OCI-LY7 (cell line): ENCODE measurements at regions not wholly inside any gene's neighbourhood (a gene's known extent, or its start where the extent isn't known, plus 50 kb on each side); places are given as distances from the start of the nearest gene placed in this dataset. TPM values are rescaled to one million over a fixed set of nuclear protein-coding genes. Genes with fewer than 3 reads are reported as not detected.

Experiments used
- BruUV-seq: library from RNA; stranded (reverse); fragments of 400-500 nt; replicated peaks from 2 replicates; lab custom pipeline; 2021; lab: Mats Ljungman, UMichigan
- CTCF ChIA-PET: fragments of 300-600 bp; sonication (Branson Sonifier 250); formaldehyde crosslinking; loops from one replicate; lab custom pipeline; 2022; ENCODE audit warnings: antibody characterized with exemption; ENCODE audit not compliant: unreplicated experiment; lab: Charles Lee
- POLR2A ChIA-PET: fragments of 300-600 bp; sonication (Branson Sonifier 250); formaldehyde crosslinking; loops from one replicate; lab custom pipeline; 2022; ENCODE audit warnings: antibody characterized with exemption; lab: Charles Lee
- DNase-seq: peaks from one replicate; pipeline ENCODE4 v3.0.0-alpha.2; 2015; ENCODE audit warnings: low spot score
- H2AFZ ChIP-seq: fragments of 200-600 bp; sonication (generic), shearing (Covaris generic); 2 replicates; pipeline ENCODE4 v1.6.1; 2014; ENCODE audit warnings: mild to moderate bottlenecking, antibody characterized with exemption, low read length, moderate library complexity
- H3K27ac ChIP-seq: fragments of 200-600 bp; sonication (generic); 2 replicates; pipeline ENCODE4 v1.5.1; 2014; ENCODE audit warnings: mixed run types, low read depth, mild to moderate bottlenecking, moderate library complexity, low read length, inconsistent platforms; ENCODE audit not compliant: poor library complexity, severe bottlenecking
- H3K36me3 ChIP-seq: fragments of 200-600 bp; sonication (generic); 2 replicates; pipeline ENCODE4 v1.6.1; 2014; ENCODE audit warnings: mild to moderate bottlenecking, antibody characterized with exemption, low read length, moderate library complexity, mixed read lengths; ENCODE audit not compliant: insufficient read depth
- H3K4me1 ChIP-seq: fragments of 200-600 bp; sonication (generic); 2 replicates; pipeline ENCODE4 v1.5.1; 2014; ENCODE audit warnings: mild to moderate bottlenecking, low read length; ENCODE audit not compliant: insufficient read depth, poor library complexity, severe bottlenecking
- H3K4me2 ChIP-seq: fragments of 200-600 bp; sonication (generic); 2 replicates; pipeline ENCODE4 v1.6.1; 2014; ENCODE audit warnings: mild to moderate bottlenecking, low read length
- H3K4me3 ChIP-seq: fragments of 200-600 bp; sonication (generic); 2 replicates; pipeline ENCODE4 v1.5.1; 2014; ENCODE audit warnings: mild to moderate bottlenecking, low read depth, low read length; ENCODE audit not compliant: poor library complexity, severe bottlenecking
- H3K79me2 ChIP-seq: fragments of 200-600 bp; sonication (generic); 2 replicates; pipeline ENCODE4 v1.6.1; 2016; ENCODE audit warnings: low read depth, mild to moderate bottlenecking, low read length, moderate library complexity, mixed read lengths; ENCODE audit not compliant: insufficient read depth
- H3K9me2 ChIP-seq: fragments of 200-600 bp; sonication (generic); 2 replicates; pipeline ENCODE4 v1.6.1; 2016; ENCODE audit warnings: mild to moderate bottlenecking, low read length, mixed read lengths; ENCODE audit not compliant: insufficient read depth
- H3K9me3 ChIP-seq: fragments of 200-600 bp; sonication (generic); 2 replicates; pipeline ENCODE4 v1.6.1; 2014; ENCODE audit warnings: mild to moderate bottlenecking, mixed run types, low read length, mixed read lengths
- H4K20me1 ChIP-seq: fragments of 200-600 bp; sonication (generic); 2 replicates; pipeline ENCODE4 v1.6.1; 2014; ENCODE audit warnings: mild to moderate bottlenecking, antibody characterized with exemption, low read length, moderate library complexity, mixed read lengths; ENCODE audit not compliant: insufficient read depth
- EZH2phosphoT487 ChIP-seq: fragments of 200-600 bp; sonication (generic); IDR thresholded peaks from 2 replicates; pipeline ENCODE4 v1.6.1; 2018; ENCODE audit warnings: low read depth, borderline replicate concordance, mild to moderate bottlenecking, mixed run types, antibody characterized with exemption, low read length, moderate library complexity, mixed read lengths
- intact Hi-C: fragments of 100-400 bp; cut with micrococcal nuclease; formaldehyde crosslinking; loops from one replicate; pipeline ENCODE4 v1.10.0; 2022; ENCODE audit not compliant: unreplicated experiment
- small RNA-seq: library from RNA; depleted of rRNA; stranded (forward); fragments of <200 nt; gene quantifications from one replicate; pipeline ENCODE3, GENCODE V24; 2014
- TF ChIP-seq, protein P1 (sequence below): fragments of 200-600 bp; sonication (generic); conservative IDR thresholded peaks from 2 replicates; pipeline ENCODE4 v1.5.1; 2014; ENCODE audit warnings: mild to moderate bottlenecking, antibody characterized with exemption, low read length, moderate library complexity, mixed read lengths

GRCh38 chr18:72940509-72940908, 72.7 kb upstream of the NETO1 start:
- no peak for TF ChIP-seq EZH2phosphoT487
- TF ChIP-seq, protein P1, sequence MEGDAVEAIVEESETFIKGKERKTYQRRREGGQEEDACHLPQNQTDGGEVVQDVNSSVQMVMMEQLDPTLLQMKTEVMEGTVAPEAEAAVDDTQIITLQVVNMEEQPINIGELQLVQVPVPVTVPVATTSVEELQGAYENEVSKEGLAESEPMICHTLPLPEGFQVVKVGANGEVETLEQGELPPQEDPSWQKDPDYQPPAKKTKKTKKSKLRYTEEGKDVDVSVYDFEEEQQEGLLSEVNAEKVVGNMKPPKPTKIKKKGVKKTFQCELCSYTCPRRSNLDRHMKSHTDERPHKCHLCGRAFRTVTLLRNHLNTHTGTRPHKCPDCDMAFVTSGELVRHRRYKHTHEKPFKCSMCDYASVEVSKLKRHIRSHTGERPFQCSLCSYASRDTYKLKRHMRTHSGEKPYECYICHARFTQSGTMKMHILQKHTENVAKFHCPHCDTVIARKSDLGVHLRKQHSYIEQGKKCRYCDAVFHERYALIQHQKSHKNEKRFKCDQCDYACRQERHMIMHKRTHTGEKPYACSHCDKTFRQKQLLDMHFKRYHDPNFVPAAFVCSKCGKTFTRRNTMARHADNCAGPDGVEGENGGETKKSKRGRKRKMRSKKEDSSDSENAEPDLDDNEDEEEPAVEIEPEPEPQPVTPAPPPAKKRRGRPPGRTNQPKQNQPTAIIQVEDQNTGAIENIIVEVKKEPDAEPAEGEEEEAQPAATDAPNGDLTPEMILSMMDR: no peak
- BruUV-seq: no TSS peak

GRCh38 chr18:72935744-72936143, 68.0 kb upstream of the NETO1 start:
- TF ChIP-seq, protein P1: no peak
- no peak for TF ChIP-seq EZH2phosphoT487
- Histone ChIP-seq H3K9me2 (no peaks in the 10 kb centered on the region), H2AFZ (no peak overlapping the region), H3K27ac (no peak overlapping the region), H3K79me2 (no peaks in the 10 kb centered on the region), H3K9me3 (no peaks in the 10 kb centered on the region), H3K4me1 (no peaks in the 10 kb centered on the region), H3K4me3 (no peak overlapping the region), H3K4me2 (no peak overlapping the region), H3K36me3 (no peaks in the 10 kb centered on the region), H4K20me1 (no peaks in the 10 kb centered on the region)
- DNase-seq: no peak
- intact Hi-C loops: no loop called here
- no TSS peak for BruUV-seq
- CTCF ChIA-PET: no interaction called here
- POLR2A ChIA-PET: no interaction called here

More at GRCh38 chr18:72940509-72940908, 72.7 kb upstream of the NETO1 start:
- Histone ChIP-seq H3K36me3 (no peaks in the 10 kb centered on the region), H3K27ac (no peak overlapping the region), H3K9me2 (no peaks in the 10 kb centered on the region), H3K79me2 (no peaks in the 10 kb centered on the region), H3K4me2 (no peak overlapping the region), H4K20me1 (no peaks in the 10 kb centered on the region), H3K4me1 (no peaks in the 10 kb centered on the region), H3K4me3 (no peak overlapping the region), H3K9me3 (no peaks in the 10 kb centered on the region), H2AFZ (no peak overlapping the region)
- POLR2A ChIA-PET: no interaction called here
- intact Hi-C loops: no loop called here
- CTCF ChIA-PET: no interaction called here
- DNase-seq: no peak

DNA sequence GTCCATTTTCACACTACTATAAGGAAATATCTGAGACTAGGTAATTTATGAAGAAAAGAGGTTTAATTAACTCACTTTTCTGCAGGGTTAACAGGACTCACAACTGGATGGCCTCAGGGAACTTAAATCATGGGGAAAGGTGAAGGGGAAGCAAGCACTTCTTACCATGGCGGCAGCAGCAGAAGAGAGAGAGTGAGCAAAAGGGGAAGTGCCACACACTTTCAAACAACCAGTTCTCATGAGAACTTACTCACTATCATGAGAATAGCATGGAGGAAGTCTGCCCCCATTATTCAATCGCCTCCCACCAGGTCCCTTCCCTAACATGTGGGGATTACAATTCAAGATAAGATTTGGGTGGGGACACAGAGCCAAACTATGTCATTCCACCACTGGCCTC, 55.1 kb upstream of the NETO1 start:
- Histone ChIP-seq H3K79me2 (no peaks in the 10 kb centered on the region), H3K9me2 (no peaks in the 10 kb centered on the region), H3K4me2 (no peak overlapping the region), H2AFZ (no peak overlapping the region), H4K20me1 (no peaks in the 10 kb centered on the region), H3K36me3 (no peaks in the 10 kb centered on the region), H3K4me3 (no peak overlapping the region), H3K4me1 (no peaks in the 10 kb centered on the region), H3K9me3 (no peaks in the 10 kb centered on the region), H3K27ac (no peak overlapping the region)
- BruUV-seq: no TSS peak
- DNase-seq: no peak
- POLR2A ChIA-PET: no interaction called here
- CTCF ChIA-PET: no interaction called here
- intact Hi-C loops: no loop called here
- TF ChIP-seq, protein P1: no peak
- no peak for TF ChIP-seq EZH2phosphoT487

Small RNA genes in the stretch of these regions (small RNA-seq; reads per million reads assigned to genes)
- not detected for gene RN7SL401P
